IMR-90 (cell line): ENCODE measurements at regions not wholly inside any gene's neighbourhood (a gene's known extent, or its start where the extent isn't known, plus 50 kb on each side); places are given as distances from the start of the nearest gene placed in this dataset.

Source experiments
- ATAC-seq: fragments of 200-7000 bp; cut with Tn5 transposase; 2 replicates; pipeline ENCODE4 v1.9.1; 2020; ENCODE audit warnings: low read depth, mild to moderate bottlenecking, moderate library complexity
- BruUV-seq: library from RNA; stranded (reverse); fragments of 400-500 nt; replicated peaks from 2 replicates; lab custom pipeline; 2021; lab: Mats Ljungman, UMichigan
- CTCF ChIA-PET: fragments of 300-600 bp; formaldehyde crosslinking; extraction: SDS; loops from one replicate; lab custom pipeline; 2021; ENCODE audit warnings: antibody characterized with exemption; lab: Yijun Ruan, JAX
- POLR2A ChIA-PET: fragments of 300-600 bp; sonication (Branson Sonifier 250); formaldehyde crosslinking; loops from one replicate; lab custom pipeline; 2022; ENCODE audit warnings: antibody characterized with exemption; ENCODE audit not compliant: unreplicated experiment; lab: Charles Lee
- DNase-seq: peaks from one replicate; pipeline ENCODE4 v3.0.0; 2013
- H2AFZ ChIP-seq: replicated peaks from 2 replicates; pipeline ENCODE3; 2013; ENCODE audit warnings: low read length, mild to moderate bottlenecking; ENCODE audit not compliant: poor library complexity
- H2AK5ac ChIP-seq: 2 replicates; pipeline ENCODE4 v1.6.1; 2013; ENCODE audit warnings: low read depth, low read length, inconsistent platforms
- H2AK9ac ChIP-seq: replicated peaks from 2 replicates; pipeline ENCODE3; 2013; ENCODE audit warnings: mild to moderate bottlenecking, low read depth, low read length, moderate library complexity; ENCODE audit not compliant: poor library complexity
- H2BK120ac ChIP-seq: 2 replicates; pipeline ENCODE4 v1.6.1; 2013; ENCODE audit warnings: low read depth, low read length, inconsistent platforms
- H2BK15ac ChIP-seq: 3 replicates; pipeline ENCODE4 v1.6.1; 2013; ENCODE audit warnings: low read depth, low read length, inconsistent platforms
- H2BK20ac ChIP-seq: 2 replicates; pipeline ENCODE4 v1.6.1; 2013; ENCODE audit warnings: low read depth, mild to moderate bottlenecking, inconsistent platforms, low read length, moderate library complexity
- H2BK5ac ChIP-seq: 2 replicates; pipeline ENCODE4 v1.6.1; 2013; ENCODE audit warnings: mild to moderate bottlenecking, low read depth, low read length, inconsistent platforms; ENCODE audit not compliant: poor library complexity, severe bottlenecking
- H3K14ac ChIP-seq: replicated peaks from 2 replicates; pipeline ENCODE4 v1.6.1; 2013; ENCODE audit warnings: low read depth, low read length, inconsistent platforms
- H3K18ac ChIP-seq: 2 replicates; pipeline ENCODE4 v1.6.1; 2013; ENCODE audit warnings: low read depth, low read length, control low read depth
- H3K23ac ChIP-seq: 2 replicates; pipeline ENCODE4 v1.6.1; 2013; ENCODE audit warnings: low read depth, low read length, inconsistent platforms
- H3K27ac ChIP-seq: 2 replicates; pipeline ENCODE4 v1.5.1; 2013; ENCODE audit warnings: mild to moderate bottlenecking, control low read depth, low read length; ENCODE audit not compliant: insufficient read depth
- H3K27me3 ChIP-seq: 2 replicates; pipeline ENCODE4 v1.6.1; 2013; ENCODE audit warnings: low read length; ENCODE audit not compliant: control insufficient read depth, insufficient read depth
- H3K36me3 ChIP-seq: 2 replicates; pipeline ENCODE4 v1.6.1; 2013; ENCODE audit warnings: low read length, mixed read lengths; ENCODE audit not compliant: control insufficient read depth, insufficient read depth
- H3K4ac ChIP-seq: 2 replicates; pipeline ENCODE4 v1.6.1; 2013; ENCODE audit warnings: low read depth, low read length, inconsistent platforms
- H3K4me1 ChIP-seq: 2 replicates; pipeline ENCODE4 v1.6.1; 2013; ENCODE audit warnings: low read length, mixed read lengths; ENCODE audit not compliant: control insufficient read depth, insufficient read depth
- H3K4me2 ChIP-seq: 2 replicates; pipeline ENCODE4 v1.6.1; 2013; ENCODE audit warnings: low read depth, mild to moderate bottlenecking, control low read depth, low read length, moderate library complexity
- H3K4me3 ChIP-seq: 2 replicates; pipeline ENCODE4 v1.5.1; 2013; ENCODE audit warnings: low read depth, mild to moderate bottlenecking, control low read depth, low read length, moderate library complexity; ENCODE audit not compliant: insufficient read depth
- H3K56ac ChIP-seq: 2 replicates; pipeline ENCODE4 v1.6.1; 2013; ENCODE audit warnings: low read length, inconsistent platforms; ENCODE audit not compliant: insufficient read depth; ENCODE audit errors: extremely low read depth
- H3K79me1 ChIP-seq, 2 experiments: 2 replicates each; pipeline ENCODE4 v1.6.1; 2013; ENCODE audit warnings: low read length in 2 of 2, inconsistent platforms in 1 of 2, low read depth in 1 of 2
- H3K9ac ChIP-seq: 2 replicates; pipeline ENCODE4 v1.6.1; 2013; ENCODE audit warnings: low read depth, low read length, control low read depth
- H3K9me1 ChIP-seq: 2 replicates; pipeline ENCODE4 v1.6.1; 2013; ENCODE audit warnings: low read length, inconsistent platforms; ENCODE audit not compliant: insufficient read depth
- H3K9me3 ChIP-seq: 2 replicates; pipeline ENCODE4 v1.6.1; 2013; ENCODE audit warnings: low read length; ENCODE audit not compliant: control insufficient read depth, insufficient read depth
- H4K20me1 ChIP-seq: 2 replicates; pipeline ENCODE4 v1.6.1; 2013; ENCODE audit warnings: low read length, inconsistent platforms; ENCODE audit not compliant: insufficient read depth
- H4K5ac ChIP-seq: 2 replicates; pipeline ENCODE4 v1.6.1; 2013; ENCODE audit warnings: mild to moderate bottlenecking, low read depth, low read length, control low read depth
- H4K8ac ChIP-seq, 2 experiments: 2 replicates each; pipeline ENCODE4 v1.6.1; 2013; ENCODE audit warnings: low read depth in 2 of 2, low read length in 2 of 2, control low read depth in 1 of 2, inconsistent platforms in 1 of 2
- H4K91ac ChIP-seq: 2 replicates; pipeline ENCODE4 v1.6.1; 2013; ENCODE audit warnings: low read depth, low read length, inconsistent platforms; ENCODE audit not compliant: insufficient read depth
- BHLHE40 ChIP-seq: fragments of 150-350 bp; IDR thresholded peaks from 2 replicates; pipeline ENCODE4 v1.6.1; 2016; ENCODE audit warnings: mild to moderate bottlenecking, low read depth, low read length
- CEBPB ChIP-seq: IDR thresholded peaks from 2 replicates; pipeline ENCODE4 v1.6.1; 2012; ENCODE audit warnings: low read depth, low read length, improper control_type of control experiment
- CHD1 ChIP-seq: IDR thresholded peaks from 2 replicates; pipeline ENCODE4 v1.6.1; 2012; ENCODE audit warnings: low read depth, low read length, improper control_type of control experiment
- CTCF ChIP-seq: conservative IDR thresholded peaks from 2 replicates; pipeline ENCODE4 v1.5.1; 2012; ENCODE audit warnings: mild to moderate bottlenecking, low read depth, low read length, improper control_type of control experiment
- ELK1 ChIP-seq: fragments of 150-350 bp; IDR thresholded peaks from 2 replicates; pipeline ENCODE4 v1.6.1; 2016; ENCODE audit warnings: low read depth, mild to moderate bottlenecking, low read length, moderate library complexity, borderline replicate concordance
- FOS ChIP-seq: fragments of 150-350 bp; IDR thresholded peaks from 2 replicates; pipeline ENCODE4 v1.6.1; 2016; ENCODE audit warnings: low read depth, low read length
- MAFK ChIP-seq: IDR thresholded peaks from 2 replicates; pipeline ENCODE4 v1.6.1; 2012; ENCODE audit warnings: low read depth, low read length, improper control_type of control experiment
- MAZ ChIP-seq: IDR thresholded peaks from 2 replicates; pipeline ENCODE4 v1.6.1; 2012; ENCODE audit warnings: low read depth, mild to moderate bottlenecking, low read length, improper control_type of control experiment, moderate library complexity, borderline replicate concordance
- MXI1 ChIP-seq: IDR thresholded peaks from 2 replicates; pipeline ENCODE4 v1.6.1; 2012; ENCODE audit warnings: low read depth, mild to moderate bottlenecking, low read length, moderate library complexity, borderline replicate concordance
- NFE2L2 ChIP-seq: fragments of 150-350 bp; IDR thresholded peaks from 2 replicates; pipeline ENCODE4 v1.6.1; 2016; ENCODE audit warnings: low read depth, mild to moderate bottlenecking, low read length
- POLR2A ChIP-seq: IDR thresholded peaks from 2 replicates; pipeline ENCODE4 v1.6.1; 2012; ENCODE audit warnings: mild to moderate bottlenecking, low read depth, low read length
- RAD21 ChIP-seq: IDR thresholded peaks from 2 replicates; pipeline ENCODE4 v1.6.1; 2012; ENCODE audit warnings: low read length, improper control_type of control experiment
- RCOR1 ChIP-seq: IDR thresholded peaks from 2 replicates; pipeline ENCODE4 v1.6.1; 2012; ENCODE audit warnings: mild to moderate bottlenecking, low read length, improper control_type of control experiment; ENCODE audit not compliant: insufficient replicate concordance
- RFX5 ChIP-seq: IDR thresholded peaks from 2 replicates; pipeline ENCODE4 v1.8.0; 2012; ENCODE audit warnings: low read depth, mild to moderate bottlenecking, low read length, moderate library complexity
- SMC3 ChIP-seq: fragments of 150-350 bp; IDR thresholded peaks from 2 replicates; pipeline ENCODE4 v1.6.1; 2016; ENCODE audit warnings: low read depth, mild to moderate bottlenecking, antibody characterized with exemption, low read length, moderate library complexity
- USF2 ChIP-seq: fragments of 150-350 bp; IDR thresholded peaks from 2 replicates; pipeline ENCODE4 v1.6.1; 2017; ENCODE audit warnings: mild to moderate bottlenecking, antibody characterized with exemption, low read length, low read depth
- WGBS, 2 experiments: methylation state at CpG; one replicate each; pipeline versions ENCODE4 v1.1.5 to v1.1.7; 2013; ENCODE audit warnings: missing lambda C conversion rate in 2 of 2; ENCODE audit not compliant: insufficient read length in 1 of 2; ENCODE audit errors: extremely low coverage in 2 of 2; 5-methylcytosine and 5-hydroxymethylcytosine counted together
- dilution Hi-C: fragments of 300-500 bp; cut with HindIII; formaldehyde crosslinking; loops from one replicate; pipeline ENCODE4 v1.14.3; 2018; ENCODE audit warnings: low sequenced_read_pairs; ENCODE audit not compliant: unreplicated experiment
- in situ Hi-C: fragments of 300-500 bp; cut with MboI; formaldehyde crosslinking; loops from 3 replicates; pipeline ENCODE4 v1.14.3; 2019; ENCODE audit warnings: low sequenced_read_pairs, inconsistent platforms, mixed read lengths
- intact Hi-C: fragments of 100-400 bp; cut with micrococcal nuclease; formaldehyde crosslinking; loops from 2 replicates; pipeline ENCODE4 v1.10.0; 2022

DNA sequence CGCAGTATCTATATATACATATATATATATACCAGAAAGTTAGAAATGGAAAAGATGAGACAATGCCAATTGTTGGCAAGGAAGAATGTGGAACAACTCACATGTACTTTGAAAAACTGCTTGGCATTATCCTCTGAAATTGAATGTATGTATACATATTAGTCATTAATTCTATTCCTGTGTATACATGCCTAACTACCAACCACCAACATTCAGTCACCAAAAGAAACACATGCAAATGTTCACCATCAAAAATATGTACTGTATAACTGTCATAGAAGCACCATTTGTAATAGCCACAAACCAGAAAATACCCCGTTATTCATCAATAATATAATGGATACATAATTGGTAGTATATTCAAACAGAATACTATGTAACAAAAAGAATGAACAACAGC is 330.2 kb upstream of the GRAMD2B start:
- no CpG with 5 or more reads among the region's 2 CpGs for WGBS, 2 experiments
- Histone ChIP-seq H4K20me1 (no peaks in the 10 kb centered on the region), H3K9me1 (no peaks in the 10 kb centered on the region), H2BK5ac (no peak overlapping the region), H3K4me2 (no peak overlapping the region), H3K27ac (no peak overlapping the region), H2AK9ac (no peak overlapping the region), H3K4ac (no peak overlapping the region), H3K14ac (no peak overlapping the region), H2BK15ac (no peak overlapping the region), H3K9ac (no peak overlapping the region), H3K4me3 (no peak overlapping the region), H2BK120ac (no peak overlapping the region), H3K9me3 (no peaks in the 10 kb centered on the region), H3K79me1 (no peaks in the 10 kb centered on the region), H3K18ac (no peak overlapping the region), H4K5ac (no peak overlapping the region), H2AK5ac (no peak overlapping the region), H3K27me3 (no peaks in the 10 kb centered on the region), H2AFZ (no peak overlapping the region), H4K8ac (no peak overlapping the region), H4K91ac (no peak overlapping the region), H3K56ac (no peak overlapping the region), H2BK20ac (no peak overlapping the region), H3K23ac (no peak overlapping the region), H3K4me1 (no peaks in the 10 kb centered on the region), H3K36me3 (no peaks in the 10 kb centered on the region)
- POLR2A ChIA-PET: no interaction called here
- CTCF ChIA-PET: interaction anchor here (0.5 kb wide), 1 partner anchor 449 kb away, joined by 4 read pairs; no protein-coding TSS in a partner anchor
- in situ Hi-C loops (no loop called here), dilution Hi-C loops (no loop called here), intact Hi-C loops (no loop called here)
- BruUV-seq: no TSS peak
- no peak for TF ChIP-seq POLR2A
- no peak for TF ChIP-seq CTCF
- TF ChIP-seq RCOR1: no peak
- TF ChIP-seq RAD21: no peak
- no peak for TF ChIP-seq BHLHE40
- no peak for TF ChIP-seq USF2
- TF ChIP-seq CHD1: no peak
- no peak for TF ChIP-seq CEBPB
- TF ChIP-seq MAFK: no peak
- no peak for TF ChIP-seq NFE2L2
- TF ChIP-seq FOS: no peak
- TF ChIP-seq ELK1: no peak
- TF ChIP-seq SMC3: no peak
- no peak for TF ChIP-seq MXI1
- no peak for TF ChIP-seq RFX5
- no peak for TF ChIP-seq MAZ
- ATAC-seq (no peak), DNase-seq (no peak)
